HG03097 (cell line): ENCODE measurements at regions not wholly inside any gene's neighbourhood (a gene's known extent, or its start where the extent isn't known, plus 50 kb on each side); places are given as distances from the start of the nearest gene placed in this dataset.
"Not testable (repeated sequence)": the region's sequence is repeated elsewhere in the genome, so short reads cannot be mapped to it uniquely, and the experiment has no call there.

ENCODE experiments used
- ATAC-seq: cut with Tn5 transposase; IDR thresholded peaks from one replicate; pipeline ENCODE4 v1.9.1; 2021; ENCODE audit not compliant: unreplicated experiment, low FRiP score

GRCh38 chr18:51447351-51448342 lies 250.2 kb upstream of the MEX3C start:
- no peak for ATAC-seq

DNA sequence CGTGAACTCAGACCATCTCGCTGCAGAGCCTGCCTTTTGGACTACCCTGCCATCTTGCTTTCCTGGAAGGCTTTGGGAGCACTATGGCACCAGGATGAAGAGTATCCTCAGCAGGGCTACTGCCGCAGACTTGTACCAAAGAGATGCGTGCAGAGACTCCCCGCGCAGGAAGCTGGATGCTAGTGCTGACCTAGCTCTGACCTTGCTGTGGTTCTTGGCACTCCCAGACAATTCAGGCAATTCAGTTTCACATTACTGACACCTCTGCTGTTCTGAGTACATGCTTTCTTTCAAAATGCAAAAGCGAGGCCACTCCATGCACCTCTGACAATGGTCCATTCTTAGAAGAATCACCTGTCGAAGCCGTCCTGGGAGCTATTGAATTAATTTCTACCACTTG lies 251.5 kb upstream of the MEX3C start:
- ATAC-seq = no peak

- ATAC-seq = no peak
Measured at GRCh38 chr18:51453594-51453993, 256.1 kb upstream of the MEX3C start.

DNA sequence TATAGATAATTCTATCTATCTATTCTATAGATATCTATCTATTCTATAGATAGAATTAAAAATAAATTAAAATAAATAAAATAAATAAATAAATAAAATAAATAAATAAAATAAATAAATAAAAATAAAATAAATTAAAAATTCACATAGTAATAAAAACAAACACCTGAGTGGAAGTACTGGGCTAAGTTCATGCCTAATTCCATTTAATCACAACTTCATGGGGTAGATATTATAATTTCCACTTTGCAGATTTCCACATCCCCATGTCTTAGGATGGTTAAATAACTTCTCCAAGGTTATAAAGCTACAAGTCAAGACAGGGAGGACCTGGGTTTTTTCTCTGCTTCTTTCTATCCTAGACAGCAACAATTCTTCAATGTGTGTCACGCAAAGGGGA lies 261.4 kb upstream of the MEX3C start:
- ATAC-seq = no peak

- no peak for ATAC-seq
Measured at GRCh38 chr18:51461956-51462355, 264.5 kb upstream of the MEX3C start.

DNA sequence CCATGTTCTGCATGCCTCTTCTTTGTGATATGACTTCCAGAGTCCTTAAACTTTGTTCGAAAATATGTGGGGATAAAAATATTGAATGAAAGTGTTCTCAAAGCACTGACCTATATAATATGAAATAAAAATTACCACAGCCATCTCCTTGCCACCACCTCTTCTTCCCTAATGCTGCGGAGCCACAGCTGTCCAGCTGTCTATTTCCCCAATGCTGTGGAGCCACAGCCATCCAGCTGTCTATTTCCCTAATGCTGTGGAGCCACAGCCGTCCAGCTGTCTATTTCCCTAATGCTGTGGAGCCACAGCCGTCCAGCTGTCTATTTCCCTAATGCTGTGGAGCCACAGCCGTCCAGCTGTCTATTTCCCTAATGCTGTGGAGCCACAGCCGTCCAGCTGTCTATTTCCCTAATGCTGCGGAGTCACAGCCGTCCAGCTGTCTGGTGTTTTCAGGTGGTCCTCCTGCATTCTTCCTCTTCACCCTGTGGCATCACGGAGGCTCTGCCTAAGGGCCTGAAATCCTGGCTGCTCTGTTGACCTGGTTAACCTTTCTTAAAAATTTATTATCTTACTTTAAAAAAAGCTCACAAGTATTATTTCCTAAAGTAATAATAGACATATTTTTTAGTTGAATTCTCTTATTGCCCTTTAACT lies 266.1 kb upstream of the MEX3C start:
- ATAC-seq = no peak

- no peak for ATAC-seq
Measured at GRCh38 chr18:51478908-51479307, 281.4 kb upstream of the MEX3C start.

- no peak for ATAC-seq
Measured at GRCh38 chr18:51479736-51480135, 282.3 kb upstream of the MEX3C start.

DNA sequence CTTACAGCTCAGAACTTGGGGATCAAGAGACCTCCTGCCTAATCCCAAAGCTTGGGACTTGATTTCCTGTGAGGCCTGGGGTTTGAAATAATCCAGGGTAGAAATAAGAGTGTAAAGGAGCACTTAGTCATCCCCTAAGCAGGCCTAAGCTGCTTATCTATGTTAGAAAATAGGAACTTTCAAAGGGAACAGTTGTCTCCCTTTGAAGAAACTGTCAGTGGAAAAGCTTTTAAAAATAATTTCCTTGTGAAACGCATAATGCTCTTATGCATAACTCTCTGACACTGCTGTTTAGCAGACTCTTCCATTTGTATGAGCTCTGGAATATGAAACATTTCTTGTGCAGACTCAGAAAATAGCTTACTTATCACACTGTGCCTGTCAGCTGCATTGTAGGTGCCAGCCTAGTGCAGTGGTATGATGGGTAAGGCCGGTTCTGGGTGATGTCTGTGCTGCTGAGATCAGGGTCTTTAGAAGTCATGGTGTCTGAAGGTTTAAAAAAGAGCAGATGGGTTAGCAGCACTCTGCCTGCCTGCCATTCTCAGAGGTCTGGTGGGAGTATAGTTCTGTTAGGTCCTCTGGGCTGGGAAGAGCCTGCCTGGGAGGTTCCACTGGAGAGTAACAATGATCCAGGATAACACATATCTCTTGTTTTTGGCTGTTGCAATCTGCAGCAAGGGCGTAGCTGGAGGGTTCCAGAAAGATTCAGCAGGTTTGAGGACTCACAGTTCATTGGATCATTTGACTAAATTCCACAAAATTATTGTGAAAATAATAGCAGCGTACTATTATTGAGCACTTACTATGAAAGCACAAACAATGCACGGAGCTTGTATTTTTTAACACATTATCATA lies 283.2 kb upstream of the MEX3C start:
- no peak for ATAC-seq

DNA sequence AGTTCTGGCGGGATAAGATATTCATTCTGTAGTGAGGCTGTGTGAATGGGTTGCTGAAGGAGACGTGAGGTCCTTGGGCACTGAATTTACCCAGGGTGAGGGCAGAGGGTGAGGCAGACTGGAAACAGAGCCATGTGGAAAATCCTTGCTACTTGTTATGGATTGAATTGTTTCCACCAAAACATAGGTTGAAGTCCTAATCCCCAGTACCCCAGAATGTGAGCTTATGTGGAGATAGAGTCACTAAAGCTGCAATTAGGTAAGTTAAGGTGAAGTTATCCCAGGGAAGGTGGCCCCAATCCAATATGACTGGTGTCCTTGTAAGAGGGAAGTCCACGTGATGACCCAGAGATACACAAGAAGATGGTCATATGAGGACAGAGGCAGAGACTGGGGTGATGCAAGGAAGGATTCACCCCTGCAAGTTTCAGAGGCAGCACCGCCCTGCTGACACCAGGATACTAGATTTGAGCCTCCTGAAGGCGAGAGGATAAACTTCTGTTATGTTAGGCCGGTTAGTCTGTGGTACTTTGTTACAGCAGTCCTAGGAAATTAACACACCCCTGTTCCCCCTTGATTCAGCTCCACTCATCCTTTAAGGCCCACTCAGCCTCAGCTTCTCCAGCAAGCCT lies 289.4 kb upstream of the MEX3C start:
- no peak for ATAC-seq

DNA sequence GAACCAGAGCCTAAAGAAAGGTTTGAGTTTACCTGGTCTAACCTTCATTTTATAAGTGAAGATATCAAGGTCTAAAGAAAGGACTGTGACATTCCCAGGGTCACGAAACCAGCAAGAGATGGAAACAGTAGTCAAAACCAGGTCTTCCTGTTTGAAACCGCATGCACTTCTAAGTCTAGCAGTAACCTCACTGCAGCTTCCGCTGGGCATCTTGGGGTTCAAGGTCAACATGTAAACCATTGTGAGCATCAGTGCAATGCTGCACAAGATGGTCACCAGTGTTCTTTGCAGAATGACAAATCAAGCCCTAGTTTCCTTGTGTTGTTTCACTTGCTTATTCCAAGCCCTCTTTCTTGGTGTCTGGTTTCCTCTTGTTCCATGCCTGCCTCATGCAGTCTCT lies 292.9 kb upstream of the MEX3C start:
- no peak for ATAC-seq

DNA sequence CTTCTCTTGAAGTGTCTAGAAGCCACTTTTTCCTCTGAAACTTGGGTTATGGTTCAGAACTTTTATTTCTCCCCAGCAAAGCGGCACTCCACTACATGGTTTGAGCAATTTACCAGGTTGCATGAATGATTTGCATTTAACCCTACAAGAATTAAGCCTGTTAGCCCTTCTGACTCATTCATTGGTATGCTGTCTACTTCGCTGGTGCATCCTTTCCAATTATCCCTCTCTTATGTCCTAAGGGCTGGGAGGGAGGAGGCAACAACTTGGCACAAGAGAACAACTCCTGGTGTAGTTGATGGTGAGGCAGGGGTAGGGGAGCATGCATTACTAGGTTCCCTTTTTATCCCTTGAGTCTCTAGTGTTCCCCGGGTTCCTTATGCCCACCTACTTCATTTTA lies 293.4 kb upstream of the MEX3C start:
- ATAC-seq = no peak

DNA sequence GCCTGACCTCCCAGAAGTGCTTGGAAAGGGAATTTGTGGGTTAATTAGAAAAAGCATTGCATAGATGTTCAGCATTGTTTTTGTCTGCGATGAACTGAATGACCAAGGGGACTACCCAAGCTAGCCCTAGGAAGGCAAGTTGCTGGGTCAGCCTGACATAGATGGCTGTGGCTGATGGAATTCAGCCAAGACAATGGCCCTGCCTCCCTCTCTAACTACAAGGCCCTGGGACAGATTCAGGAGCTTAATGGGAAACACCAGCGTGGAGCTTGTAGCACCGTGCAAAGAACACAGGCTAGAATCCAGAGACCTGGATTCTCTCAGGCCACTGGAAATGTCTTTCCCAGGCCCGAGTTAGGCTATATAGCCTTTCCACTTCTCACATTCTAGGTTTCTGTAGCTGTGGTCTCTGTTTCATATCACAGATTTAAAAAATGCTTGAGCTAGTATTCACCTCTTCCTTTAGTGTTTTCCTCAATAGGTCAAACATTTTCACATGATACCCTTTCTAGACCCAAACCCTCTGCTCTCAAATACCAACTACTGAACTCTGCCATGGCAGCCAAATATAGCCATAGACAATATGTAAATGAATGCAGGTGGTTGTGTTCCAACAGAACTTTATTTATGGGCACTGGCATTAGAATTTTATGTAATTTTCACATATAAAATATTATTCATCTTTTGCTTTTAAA lies 294.3 kb upstream of the MEX3C start:
- no peak for ATAC-seq

GRCh38 chr18:51498085-51498855 lies 300.8 kb upstream of the MEX3C start:
- ATAC-seq = no peak

DNA sequence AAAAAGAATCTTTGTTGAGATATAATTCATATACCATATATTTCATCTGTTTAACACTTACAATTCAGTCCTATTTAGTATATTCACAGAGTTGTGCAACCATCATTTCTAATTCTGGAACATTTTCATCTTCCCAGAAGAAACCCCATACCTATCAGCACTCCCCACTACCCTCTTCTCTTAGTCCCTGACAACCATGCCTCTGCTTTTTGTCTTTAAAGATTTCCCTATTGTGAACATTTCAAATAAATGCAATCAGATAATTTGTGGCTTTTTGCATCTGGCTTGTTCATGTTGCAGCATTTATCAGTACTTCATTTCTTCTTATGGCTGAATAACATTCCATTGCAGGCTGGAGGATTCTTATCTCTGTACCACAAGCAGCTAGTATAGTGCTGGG lies 305.9 kb upstream of the MEX3C start:
- no peak for ATAC-seq

DNA sequence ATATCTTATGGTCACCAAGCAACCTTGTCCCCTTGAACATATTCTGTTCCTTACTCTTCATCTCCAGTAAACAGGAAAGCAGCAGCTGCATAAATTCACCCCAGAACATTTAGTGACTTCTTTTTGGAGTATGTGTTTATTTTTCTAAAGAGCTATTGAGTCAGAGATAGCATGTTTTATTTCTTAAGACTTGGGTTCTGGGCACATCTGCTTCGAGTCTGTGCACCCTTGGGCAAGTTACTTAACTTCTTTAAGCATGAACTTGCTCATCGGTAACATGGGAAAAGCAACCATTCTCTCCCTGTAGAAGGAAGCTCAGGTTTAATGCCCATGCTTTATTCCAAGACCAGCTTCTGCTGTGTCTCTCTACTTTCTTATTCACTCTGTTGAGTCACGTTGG lies 309.3 kb upstream of the MEX3C start:
- no peak for ATAC-seq

- ATAC-seq = not testable (repeated sequence)
Measured at GRCh38 chr18:51508410-51508809, 310.9 kb upstream of the MEX3C start.

DNA sequence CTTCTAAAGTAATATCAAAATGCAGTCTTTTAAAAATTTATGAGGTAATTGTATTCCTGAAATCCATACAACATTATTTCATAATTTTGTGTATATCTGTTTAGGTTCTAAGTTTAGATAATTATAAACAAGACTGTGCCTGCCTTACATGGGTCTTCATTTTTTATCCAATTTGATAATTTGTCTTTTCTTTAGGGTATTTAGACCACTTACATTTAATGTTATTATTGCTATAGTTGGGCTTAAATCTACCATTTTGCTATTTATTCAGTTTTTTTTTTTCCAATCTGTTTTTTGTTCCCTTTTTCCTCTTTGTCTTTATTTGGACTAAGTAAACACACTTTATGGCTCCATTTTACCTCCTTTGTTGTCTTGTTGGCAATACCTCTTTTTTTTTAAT lies 312.5 kb upstream of the MEX3C start:
- no peak for ATAC-seq

- ATAC-seq = no peak
Measured at GRCh38 chr18:51513517-51513916, 316.0 kb upstream of the MEX3C start.
